ENCODE measurements at regions not wholly inside any gene's neighbourhood (a gene's known extent, or its start where the extent isn't known, plus 50 kb on each side); places are given as distances from the start of the nearest gene placed in this dataset.
"Not testable (repeated sequence)": the region's sequence is repeated elsewhere in the genome, so short reads cannot be mapped to it uniquely, and the experiment has no call there.

GRCh38 chr16:79887541-79888540, 287.3 kb upstream of the MAF start:
- no peaks in the 10 kb centered on the region for H3K36me3 ChIP-seq
- TF ChIP-seq, protein P1, sequence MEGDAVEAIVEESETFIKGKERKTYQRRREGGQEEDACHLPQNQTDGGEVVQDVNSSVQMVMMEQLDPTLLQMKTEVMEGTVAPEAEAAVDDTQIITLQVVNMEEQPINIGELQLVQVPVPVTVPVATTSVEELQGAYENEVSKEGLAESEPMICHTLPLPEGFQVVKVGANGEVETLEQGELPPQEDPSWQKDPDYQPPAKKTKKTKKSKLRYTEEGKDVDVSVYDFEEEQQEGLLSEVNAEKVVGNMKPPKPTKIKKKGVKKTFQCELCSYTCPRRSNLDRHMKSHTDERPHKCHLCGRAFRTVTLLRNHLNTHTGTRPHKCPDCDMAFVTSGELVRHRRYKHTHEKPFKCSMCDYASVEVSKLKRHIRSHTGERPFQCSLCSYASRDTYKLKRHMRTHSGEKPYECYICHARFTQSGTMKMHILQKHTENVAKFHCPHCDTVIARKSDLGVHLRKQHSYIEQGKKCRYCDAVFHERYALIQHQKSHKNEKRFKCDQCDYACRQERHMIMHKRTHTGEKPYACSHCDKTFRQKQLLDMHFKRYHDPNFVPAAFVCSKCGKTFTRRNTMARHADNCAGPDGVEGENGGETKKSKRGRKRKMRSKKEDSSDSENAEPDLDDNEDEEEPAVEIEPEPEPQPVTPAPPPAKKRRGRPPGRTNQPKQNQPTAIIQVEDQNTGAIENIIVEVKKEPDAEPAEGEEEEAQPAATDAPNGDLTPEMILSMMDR (IDR thresholded peaks at IDR 0.05), result no peak
- no peak for TF ChIP-seq EP300 (IDR thresholded peaks at IDR 0.05)
- no peak for TF ChIP-seq POLR2A (IDR thresholded peaks at IDR 0.05)
- WGBS, 2 donors, result 79 to 84% methylated on average over 8 of the region's 8 CpGs

DNA sequence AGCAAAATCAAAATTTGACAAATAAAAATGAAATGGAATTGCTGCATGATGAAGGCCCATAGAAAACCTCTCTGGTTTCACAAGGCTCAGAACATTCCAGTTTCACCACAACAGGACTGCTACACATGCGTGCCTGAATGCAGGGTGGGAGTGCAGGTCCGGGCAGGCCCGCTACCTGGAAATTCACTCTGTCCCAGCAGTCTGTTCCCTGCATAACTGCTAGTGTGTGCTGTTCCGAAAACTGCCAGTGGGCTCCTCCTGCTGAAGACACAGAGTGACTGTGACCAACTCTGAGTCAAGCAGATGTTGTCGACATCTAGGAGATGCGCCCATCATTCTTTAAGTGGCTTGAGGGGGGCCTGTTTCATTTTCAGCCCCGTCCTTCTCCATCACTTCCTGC, 284.8 kb upstream of the MAF start:
- Histone ChIP-seq H3K27ac (no peak overlapping the region), H3K4me1 (no peaks in the 10 kb centered on the region), H3K4me3 (no peak overlapping the region), H3K27me3 (no peaks in the 10 kb centered on the region), H3K36me3 (no peaks in the 10 kb centered on the region), H3K9me3 (no peaks in the 10 kb centered on the region)
- TF ChIP-seq POLR2A (IDR thresholded peaks at IDR 0.05) (no peak), EP300 (IDR thresholded peaks at IDR 0.05) (no peak)
- TF ChIP-seq, protein P1 (IDR thresholded peaks at IDR 0.05), result no peak
- 87 to 92% methylated on average over 7 of the region's 7 CpGs for WGBS, 2 donors
- DNase-seq (ENCODE audit: low spot score in 2 of 2), result no peak

More at GRCh38 chr16:79887541-79888540, 287.3 kb upstream of the MAF start:
- no peak for DNase-seq (ENCODE audit: low spot score in 2 of 2)
- no peak overlapping the region for H3K27ac ChIP-seq
- H3K27me3 ChIP-seq, result no peaks in the 10 kb centered on the region
- no peaks in the 10 kb centered on the region for H3K4me1 ChIP-seq
- no peaks in the 10 kb centered on the region for H3K9me3 ChIP-seq
- H3K4me3 ChIP-seq, result no peak overlapping the region

DNA sequence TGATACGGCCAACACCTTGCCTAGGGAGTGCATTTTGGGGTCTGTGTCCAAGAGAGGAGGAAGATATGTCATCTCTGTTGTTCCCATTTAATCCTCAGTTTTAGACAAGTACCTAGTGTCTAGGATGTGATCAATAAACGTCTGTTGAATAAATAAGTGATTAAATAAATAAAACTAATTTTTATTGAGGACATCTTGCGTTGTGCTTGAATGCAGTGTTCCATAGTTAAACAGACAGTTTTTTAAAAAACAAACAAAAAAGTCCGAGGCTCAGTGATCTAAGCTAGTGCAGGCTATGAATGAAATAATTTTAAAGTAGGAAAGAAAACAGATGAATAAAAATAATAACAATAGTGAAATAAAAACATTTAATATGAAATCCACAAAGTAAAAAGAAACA, 283.0 kb upstream of the MAF start:
- TF ChIP-seq POLR2A (IDR thresholded peaks at IDR 0.05) (no peak), EP300 (IDR thresholded peaks at IDR 0.05) (no peak)
- TF ChIP-seq, protein P1 (IDR thresholded peaks at IDR 0.05), result no peak
- no peaks in the 10 kb centered on the region for H3K9me3 ChIP-seq
- no peak overlapping the region for H3K27ac ChIP-seq
- H3K36me3 ChIP-seq, result no peaks in the 10 kb centered on the region
- 71 to 72% methylated on average over 4 of the region's 4 CpGs for WGBS, 2 donors
- no peaks in the 10 kb centered on the region for H3K27me3 ChIP-seq
- no peak overlapping the region for H3K4me3 ChIP-seq
- DNase-seq (ENCODE audit: low spot score in 2 of 2), result no peak
- H3K4me1 ChIP-seq, result no peaks in the 10 kb centered on the region

- Histone ChIP-seq H3K9me3 (no peaks in the 10 kb centered on the region), H3K36me3 (no peaks in the 10 kb centered on the region), H3K27me3 (no peaks in the 10 kb centered on the region), H3K27ac (no peak overlapping the region), H3K4me3 (no peak overlapping the region), H3K4me1 (no peaks in the 10 kb centered on the region)
- DNase-seq (ENCODE audit: low spot score in 2 of 2), result no peak
- WGBS, 2 donors, result 55 to 68% methylated on average over 8 of the region's 8 CpGs
- no peak for TF ChIP-seq EP300 (IDR thresholded peaks at IDR 0.05)
Observed at GRCh38 chr16:79882340-79883005, 281.9 kb upstream of the MAF start.

- DNase-seq (ENCODE audit: low spot score in 2 of 2); H3K27ac ChIP-seq; H3K4me3 ChIP-seq; H3K27me3 ChIP-seq; H3K4me1 ChIP-seq; H3K36me3 ChIP-seq; H3K9me3 ChIP-seq: not testable (repeated sequence)
- WGBS, 2 donors, result 86 to 90% methylated on average over 9 of the region's 9 CpGs
Observed at GRCh38 chr16:79881107-79881506, 280.6 kb upstream of the MAF start.

GRCh38 chr16:79876332-79876730, 275.8 kb upstream of the MAF start:
- no peak for DNase-seq (ENCODE audit: low spot score in 2 of 2)
- H3K9me3 ChIP-seq, result no peaks in the 10 kb centered on the region
- TF ChIP-seq POLR2A (IDR thresholded peaks at IDR 0.05) (no peak), EP300 (IDR thresholded peaks at IDR 0.05) (no peak)
- TF ChIP-seq, protein P1 (IDR thresholded peaks at IDR 0.05), result no peak
- no peak overlapping the region for H3K4me3 ChIP-seq
- no peaks in the 10 kb centered on the region for H3K27me3 ChIP-seq
- WGBS, 2 donors, result 94 to 96% methylated on average over 3 of the region's 3 CpGs
- H3K27ac ChIP-seq, result no peak overlapping the region
- no peaks in the 10 kb centered on the region for H3K4me1 ChIP-seq
- no peaks in the 10 kb centered on the region for H3K36me3 ChIP-seq
